NAMALWA (cell line): ENCODE measurements at regions not wholly inside any gene's neighbourhood (a gene's known extent, or its start where the extent isn't known, plus 50 kb on each side); places are given as distances from the start of the nearest gene placed in this dataset.

Experiments used
- DNase-seq: peaks from one replicate; pipeline ENCODE4 v3.0.0-alpha.2; 2015; ENCODE audit warnings: low spot score

DNA sequence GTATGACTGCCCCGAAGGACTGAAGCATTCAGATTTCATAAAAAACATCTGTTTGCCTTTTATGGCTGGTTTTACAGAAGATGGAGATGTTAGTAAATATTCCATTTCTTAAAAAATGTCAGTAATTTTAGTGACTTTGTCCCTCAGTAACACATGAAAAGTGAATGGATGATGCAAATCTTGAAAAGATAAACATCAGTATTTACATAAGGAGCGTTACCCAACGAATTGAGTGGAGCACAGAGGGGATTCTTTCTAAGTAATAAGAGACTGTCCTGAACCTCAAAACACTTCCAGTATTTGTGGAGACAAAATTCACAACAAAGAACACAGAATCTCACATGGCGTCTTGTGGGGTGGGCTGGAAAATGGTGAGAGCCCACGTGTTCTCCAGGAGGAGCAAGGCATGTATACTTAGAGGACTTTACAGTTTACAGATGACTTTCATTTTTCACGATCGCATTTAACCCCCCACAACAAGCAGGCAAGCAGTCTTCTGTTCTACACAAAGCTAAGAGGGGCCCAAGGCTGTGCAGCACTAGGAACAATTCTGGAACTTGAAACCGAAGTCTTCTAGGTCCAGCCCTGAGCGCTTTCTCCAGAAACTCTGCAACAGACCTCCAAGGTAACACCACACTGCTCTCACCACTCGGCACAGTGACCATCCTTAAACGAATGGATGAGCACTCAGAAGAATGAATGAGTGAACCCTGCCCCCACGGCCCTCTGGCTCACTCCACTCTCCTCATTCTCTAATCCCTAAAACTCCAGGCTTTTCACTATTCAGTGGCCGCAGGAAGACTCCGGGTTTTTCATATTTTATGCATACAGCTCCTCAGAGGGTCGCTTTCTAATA lies 709.8 kb downstream of the UQCRFS1 start:
- DNase-seq = no peak

DNA sequence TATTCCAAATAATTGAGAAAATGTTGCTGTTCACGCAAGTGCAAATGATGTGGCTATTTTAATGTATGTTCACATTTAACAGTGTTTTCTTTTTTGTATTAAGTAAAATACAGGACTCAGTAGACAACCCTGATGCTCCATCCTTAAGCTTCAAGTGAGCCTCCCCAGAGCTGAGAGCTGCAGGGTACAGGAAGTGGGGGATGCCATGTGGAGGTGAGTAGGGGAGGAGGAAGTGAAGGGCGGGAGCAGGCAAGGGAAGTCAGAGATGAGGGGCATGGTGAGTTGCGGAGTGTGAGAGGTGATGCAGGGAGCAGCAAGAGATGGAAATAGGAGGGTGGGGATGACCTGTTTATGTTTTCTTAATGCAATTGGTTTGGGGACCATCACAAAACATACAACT lies 711.0 kb downstream of the UQCRFS1 start:
- no peak for DNase-seq

DNA sequence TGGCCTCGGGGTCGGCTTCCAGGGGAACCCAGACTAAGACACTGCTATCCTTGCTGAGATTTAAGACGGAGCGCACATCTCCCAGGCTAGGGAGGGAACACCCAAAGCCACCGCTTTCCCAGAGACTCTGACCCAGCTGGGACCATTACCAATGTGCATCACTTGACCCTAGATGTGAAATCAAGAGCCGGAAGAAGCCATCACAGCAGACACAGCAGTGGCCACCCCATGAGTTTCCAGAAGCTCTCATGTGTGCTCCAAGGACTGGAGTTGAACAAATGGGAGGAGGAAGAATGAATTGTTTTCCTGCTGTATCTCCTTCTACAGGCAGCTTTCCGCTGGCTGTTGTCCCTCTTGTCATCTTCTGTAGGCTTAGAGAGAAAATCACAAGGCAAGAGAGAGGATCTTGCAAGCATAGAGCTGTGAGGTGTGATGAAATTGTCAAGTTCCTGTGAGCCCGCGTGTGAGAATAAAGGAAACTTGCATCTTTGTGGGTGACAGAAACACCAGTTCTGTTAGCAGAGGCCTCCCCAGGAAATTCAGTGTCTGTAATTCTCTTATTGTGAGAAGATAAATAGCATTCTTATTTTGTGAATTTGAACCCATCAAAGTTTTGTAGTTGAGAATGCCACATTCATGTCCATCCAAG lies 711.8 kb downstream of the UQCRFS1 start:
- DNase-seq = no peak

DNA sequence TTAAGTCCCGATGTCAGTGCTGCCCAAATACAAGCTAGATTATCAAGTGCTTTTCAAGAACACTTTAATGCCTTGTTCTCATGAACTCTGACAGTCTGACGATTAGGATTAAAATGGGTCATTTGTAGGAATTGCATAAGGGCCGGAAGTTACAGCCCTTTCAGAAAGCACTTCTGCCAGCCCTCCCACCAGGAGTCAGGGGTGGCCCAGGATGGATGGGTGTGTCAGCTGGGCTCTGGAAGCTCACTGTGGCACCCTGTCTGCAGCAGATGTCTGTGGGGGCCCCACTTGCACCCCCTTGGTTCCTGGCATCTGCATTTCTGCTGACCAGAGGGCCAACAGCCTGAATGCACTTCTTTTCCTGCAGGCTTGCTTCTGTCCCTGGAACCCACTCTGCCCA lies 712.7 kb downstream of the UQCRFS1 start:
- DNase-seq = no peak

DNA sequence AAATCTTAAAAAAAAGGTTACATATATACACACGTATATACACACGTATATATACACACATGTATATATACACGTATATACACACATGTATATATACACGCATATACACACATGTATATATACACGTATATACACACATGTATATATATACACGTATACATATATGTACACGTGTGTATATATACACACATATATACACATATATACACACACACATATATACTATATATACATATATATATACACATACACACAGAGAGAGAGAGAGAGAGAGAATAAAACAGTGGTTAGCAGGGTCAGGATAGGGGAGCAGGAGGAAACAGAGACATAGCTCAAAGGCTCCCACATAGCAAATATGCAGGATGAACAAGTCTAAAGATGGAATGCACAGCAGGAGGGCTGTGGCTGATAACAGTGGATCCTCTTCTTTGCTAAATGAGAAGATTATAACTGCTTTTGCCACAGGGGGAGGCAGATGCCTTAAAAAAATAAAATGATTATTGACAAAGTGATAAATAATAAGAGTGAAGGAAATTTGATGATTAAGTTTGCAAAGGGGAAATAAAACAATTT lies 714.5 kb downstream of the UQCRFS1 start:
- no peak for DNase-seq

DNA sequence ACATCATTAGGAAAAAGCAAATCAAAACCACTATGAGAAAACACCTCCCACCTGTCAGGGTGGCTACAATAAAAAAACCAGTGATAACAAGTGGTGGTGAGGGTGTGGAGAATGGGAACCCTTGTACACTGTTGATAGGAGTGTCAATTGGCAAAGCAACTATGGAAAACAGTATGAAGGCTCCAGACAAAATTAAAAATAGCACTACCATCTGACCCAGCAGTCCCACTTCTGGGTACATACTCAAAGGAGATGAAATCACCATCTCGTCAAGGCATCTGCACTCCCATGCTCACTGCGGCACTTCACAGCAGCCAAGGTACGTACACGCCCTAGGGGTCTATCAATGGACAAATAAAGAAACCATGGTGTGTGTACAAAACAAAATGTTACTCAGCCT lies 715.1 kb downstream of the UQCRFS1 start:
- DNase-seq = no peak

DNA sequence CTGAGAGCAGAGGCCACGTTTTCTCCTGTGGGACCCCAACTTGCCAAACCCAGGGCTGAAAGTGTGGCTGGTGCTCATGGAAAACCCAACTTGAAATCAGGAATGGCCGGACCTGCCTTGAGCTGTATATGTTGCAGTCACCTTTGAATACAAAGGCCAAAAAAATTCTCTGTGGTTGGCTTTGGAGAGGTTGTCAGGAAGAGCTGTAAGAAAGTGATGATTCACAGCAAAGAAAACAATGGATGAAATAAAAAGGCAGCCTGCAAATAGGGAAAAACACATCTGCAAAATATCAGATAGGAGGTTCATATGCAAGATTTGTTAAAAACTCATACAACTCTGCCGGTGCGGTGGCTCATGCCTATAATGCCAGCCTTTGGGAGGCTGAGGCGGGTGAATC lies 715.8 kb downstream of the UQCRFS1 start:
- DNase-seq = no peak

DNA sequence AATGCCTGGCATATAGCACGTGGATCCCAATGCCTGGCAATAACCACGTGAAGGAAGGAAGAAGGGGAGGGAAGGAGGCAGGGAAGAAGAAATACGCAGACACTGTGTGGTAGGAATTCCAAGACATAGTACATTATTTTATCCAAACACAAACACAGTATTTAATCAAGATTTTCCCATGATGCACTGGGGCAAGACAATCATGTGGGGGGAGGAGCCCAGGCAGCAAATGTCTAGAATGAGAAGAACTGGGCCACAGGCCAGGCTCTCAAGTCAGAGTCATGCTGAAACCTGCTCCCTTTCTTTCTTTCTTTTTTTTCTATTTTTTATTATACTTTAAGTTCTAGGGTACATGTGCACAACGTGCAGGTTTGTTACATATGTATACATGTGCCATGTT lies 717.9 kb downstream of the UQCRFS1 start:
- no peak for DNase-seq

DNA sequence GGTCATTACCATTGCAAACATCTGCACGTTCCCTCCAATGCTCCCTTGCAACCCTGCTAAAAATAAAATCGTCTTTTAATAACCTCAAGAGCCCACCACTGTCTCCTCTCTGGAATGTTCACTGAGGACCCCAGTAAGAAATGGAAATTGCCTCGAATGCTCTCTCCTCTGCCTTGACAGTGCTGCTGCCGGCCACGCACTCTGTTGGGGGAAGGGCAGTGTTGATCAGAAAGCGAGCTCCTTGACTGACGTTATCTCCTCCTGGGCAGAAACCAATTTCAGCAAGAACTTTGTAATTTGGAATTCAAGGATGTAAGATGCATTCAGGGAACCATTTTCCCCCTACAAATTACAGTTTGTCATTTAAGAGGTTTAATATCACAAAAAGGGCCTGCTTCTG lies 718.5 kb downstream of the UQCRFS1 start:
- DNase-seq = no peak

DNA sequence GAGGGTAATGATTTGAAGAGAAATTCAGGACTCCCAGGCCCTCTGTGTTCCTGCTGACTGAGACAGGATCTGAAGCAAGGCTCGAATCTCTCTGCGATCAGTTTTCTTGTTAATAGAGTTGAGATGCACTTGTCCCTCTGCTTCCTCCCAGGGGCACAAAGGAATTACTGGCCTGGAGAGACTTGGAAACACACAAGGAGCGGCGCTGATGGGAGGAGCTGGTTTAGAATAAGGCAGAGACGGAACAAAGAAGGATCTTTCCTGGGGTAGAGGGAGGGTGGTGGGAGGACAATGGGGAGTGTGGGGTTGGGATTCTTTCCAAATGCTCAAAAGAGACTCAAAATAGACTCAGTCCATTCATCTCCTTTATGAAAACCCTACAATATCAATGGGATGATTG lies 719.1 kb downstream of the UQCRFS1 start:
- no peak for DNase-seq

DNA sequence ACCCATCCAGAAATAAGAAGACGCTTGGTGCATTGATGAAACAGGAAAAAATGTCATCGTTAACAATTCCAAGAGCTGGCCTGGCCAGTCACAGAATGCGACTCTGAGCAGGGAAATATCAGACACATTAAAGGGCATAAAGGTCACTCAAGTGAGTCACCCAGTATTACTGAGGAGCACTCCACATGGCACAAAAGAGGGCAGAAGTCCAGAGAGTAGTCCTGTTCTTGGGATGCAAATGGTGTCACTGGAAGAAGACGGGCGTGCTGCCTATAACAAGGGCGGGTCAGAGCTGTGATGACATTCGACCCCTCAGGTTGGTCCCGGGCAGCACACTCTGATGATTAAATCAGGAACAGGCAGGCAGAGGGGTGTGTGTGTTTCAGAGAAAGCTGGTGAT lies 720.3 kb downstream of the UQCRFS1 start:
- no peak for DNase-seq

DNA sequence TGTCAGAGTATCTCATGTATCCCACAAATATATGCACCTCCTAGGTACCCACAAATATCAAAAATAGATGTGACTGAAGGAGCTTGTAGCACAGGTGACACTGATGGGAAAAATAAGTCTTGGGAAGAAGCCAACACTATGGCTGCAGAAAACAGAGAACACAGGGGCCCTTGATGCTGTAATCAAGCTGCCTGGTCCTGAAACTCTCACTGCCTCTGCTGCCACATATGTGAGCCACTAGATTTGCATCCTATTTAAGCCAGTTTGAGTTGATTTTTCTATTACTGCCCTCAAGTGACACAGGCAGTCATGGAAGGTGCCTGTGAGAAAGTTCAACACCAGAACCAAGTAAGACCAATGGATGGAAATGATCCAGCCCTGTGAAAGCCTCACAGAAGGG lies 720.8 kb downstream of the UQCRFS1 start:
- no peak for DNase-seq

DNA sequence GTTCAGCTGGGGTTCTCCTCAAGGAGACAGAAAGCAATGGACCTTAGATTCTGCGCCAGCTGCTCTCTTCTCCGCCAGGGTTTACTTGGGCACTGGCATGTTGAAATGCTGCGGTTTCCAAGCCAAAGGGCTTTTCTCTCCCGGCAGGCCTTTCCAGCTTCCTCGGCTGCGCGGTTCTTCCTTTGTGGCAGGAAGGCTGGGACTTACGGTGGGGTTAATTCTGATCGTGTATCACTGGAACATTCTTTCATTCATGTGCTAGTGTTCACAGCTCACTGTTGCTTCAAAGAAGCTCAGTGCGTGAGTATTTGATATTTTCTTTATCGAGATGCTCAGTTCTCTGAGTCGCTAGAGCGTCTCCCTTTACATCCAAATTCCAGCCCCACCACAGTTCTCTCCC lies 723.2 kb downstream of the UQCRFS1 start:
- no peak for DNase-seq

DNA sequence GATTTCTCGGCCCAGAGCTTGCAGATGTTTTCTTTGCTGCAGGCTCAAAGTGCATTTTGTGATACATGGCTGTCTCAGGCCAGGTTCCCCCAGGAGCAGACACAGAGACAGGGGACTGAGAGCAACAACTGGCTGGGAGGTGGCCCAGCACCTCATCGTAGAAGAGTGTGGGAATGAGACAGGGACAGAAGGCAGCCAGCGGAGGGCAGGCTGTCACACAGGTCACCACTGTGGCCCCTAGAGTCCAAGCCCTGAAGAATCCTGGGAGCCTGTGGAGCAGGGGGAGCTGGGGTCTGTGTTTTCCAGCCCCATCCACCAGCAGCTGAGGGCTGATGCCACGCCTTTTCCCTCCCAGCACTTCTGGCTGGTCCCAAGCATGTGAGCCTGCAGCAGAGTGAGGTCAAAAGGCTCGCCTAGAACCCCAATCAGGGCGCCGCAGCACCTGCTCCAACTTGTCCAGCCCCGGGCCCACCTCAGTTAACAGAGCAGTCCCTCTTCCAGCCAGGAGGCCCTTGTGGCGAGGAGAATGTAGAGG lies 723.8 kb downstream of the UQCRFS1 start:
- no peak for DNase-seq

DNA sequence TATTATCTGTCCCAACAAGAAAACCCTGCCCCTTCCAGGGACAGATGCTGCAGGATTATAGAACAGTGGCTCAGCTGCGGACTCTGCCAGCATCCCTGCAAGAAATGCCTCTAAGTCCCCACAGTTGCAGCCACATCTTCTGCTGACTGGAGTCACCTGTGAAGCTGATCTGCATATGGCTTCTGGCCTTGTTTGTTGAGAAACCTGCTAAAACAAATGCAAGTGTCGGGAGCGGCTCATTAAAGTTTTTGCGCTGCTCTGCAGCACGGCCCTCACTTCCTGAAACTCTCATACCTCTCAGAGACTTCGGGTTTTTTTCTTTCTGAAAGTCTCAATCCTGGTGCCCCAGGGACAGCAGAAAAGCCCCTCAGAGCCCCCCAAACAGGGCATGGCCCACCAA lies 725.0 kb downstream of the UQCRFS1 start:
- peak; percentile 60 for DNase-seq

DNA sequence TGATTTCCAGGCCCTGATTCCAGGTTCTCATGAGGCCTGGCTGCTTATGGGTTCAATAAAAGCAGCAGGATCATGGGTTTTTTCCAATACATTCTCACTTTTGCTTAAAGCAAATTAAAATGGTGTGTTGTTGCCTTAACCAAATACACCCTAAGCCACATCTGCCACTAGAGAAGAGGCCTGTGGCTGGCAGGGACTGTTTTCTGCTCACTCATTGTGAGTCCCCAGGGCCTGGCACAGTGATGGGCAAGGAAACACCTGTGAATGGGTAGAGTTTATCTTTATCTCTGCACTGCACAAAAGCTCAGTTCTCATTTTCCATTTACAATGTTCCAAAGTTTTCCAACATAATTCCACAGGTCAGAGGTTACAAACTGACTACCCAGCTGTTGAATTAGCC lies 726.0 kb downstream of the UQCRFS1 start:
- DNase-seq = peak; percentile 59

DNA sequence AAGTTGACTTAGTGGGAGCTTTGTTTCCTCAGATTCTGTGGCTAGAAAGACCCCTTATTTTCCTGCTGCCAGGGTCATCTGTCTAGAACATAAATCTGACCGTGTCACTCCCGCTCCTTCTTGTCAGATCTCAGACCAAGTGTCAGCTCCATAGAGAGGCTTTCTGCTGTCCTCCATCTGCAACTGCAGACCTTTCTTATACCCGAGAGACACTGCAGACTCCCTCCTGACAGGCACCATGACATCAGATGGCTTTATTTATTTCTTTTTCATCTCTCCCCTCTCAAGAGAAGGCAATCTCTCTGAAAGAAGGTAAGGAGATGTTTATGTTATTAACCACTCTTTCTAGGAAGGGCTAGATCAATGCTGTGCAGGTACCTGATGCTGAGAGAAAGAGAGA lies 726.5 kb downstream of the UQCRFS1 start:
- no peak for DNase-seq

DNA sequence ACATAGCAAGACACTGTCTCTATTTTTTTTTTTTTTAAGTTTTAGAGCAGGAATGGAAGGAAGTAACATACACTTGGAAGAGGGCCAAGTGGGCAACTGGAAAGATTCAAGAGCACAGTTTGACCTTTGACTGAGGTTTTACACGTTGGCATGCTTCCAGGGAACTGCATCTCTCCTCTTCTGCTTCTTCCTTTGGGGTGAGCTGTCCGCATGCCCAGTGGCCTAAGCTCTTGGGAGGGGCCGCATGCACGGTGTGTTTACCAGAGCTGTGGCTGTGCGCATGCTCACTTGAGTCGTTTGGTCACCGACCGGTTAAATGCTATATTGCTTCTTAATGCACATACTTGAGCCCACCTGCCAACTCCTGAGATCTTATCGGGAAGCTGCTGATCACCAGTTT lies 727.7 kb downstream of the UQCRFS1 start:
- DNase-seq = no peak

DNA sequence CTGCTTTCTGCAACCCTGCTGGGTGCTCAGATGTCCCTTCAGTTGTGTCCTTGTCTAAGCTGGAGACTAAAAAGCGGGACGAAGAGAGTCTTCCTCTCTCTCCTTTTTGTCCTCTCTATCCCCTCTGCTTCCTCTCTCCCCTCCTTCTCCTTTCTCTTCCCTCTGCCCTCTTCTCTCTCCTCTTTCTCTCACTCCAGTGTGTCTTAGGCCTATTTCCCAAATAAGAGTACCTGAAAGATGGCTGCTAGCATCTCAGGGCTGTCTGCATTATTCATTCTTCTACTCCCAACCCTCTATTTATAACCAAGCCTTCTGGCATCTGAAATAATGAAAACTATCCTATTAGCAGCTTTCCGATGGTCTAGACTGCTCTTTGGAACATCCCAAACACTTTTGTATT lies 729.8 kb downstream of the UQCRFS1 start:
- DNase-seq = no peak

DNA sequence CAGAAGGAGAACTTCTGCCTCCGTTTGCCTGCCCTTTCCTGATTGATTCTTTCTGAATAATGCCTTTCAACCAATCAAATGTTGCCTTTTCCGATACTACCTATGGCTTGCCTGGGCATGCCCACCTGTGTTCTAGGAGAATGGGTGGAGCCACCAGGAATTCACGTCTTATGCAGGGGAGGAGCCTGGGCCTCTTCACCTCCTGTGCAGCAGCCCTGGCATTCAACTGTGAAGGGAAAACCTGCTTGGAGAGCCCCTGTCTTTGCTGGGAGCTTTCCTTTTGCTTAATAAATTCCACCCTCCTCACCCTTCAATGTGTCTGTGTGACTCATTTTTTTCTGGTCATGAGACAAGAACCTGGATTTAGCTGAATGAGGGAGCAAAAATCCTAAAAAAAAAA lies 730.7 kb downstream of the UQCRFS1 start:
- DNase-seq = no peak

DNA sequence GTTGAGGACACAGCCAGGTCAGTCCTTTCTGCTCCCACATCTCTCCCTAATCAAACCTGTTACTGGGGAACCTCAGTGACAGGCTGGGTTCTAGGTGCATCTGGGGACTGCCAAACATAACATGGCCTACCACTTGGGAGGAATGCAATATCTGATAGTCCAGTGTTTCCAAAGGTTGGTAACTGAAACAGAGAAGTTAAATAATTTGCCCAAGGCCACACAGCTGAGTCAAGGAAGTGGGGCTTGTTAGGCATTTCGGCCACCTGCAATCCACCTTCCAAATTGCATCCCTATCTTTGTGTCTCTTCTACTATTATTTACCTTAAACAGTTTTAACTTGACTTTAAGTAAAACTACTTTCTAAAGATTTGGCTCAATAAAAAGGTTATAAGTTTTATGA lies 731.3 kb downstream of the UQCRFS1 start:
- DNase-seq = no peak

DNA sequence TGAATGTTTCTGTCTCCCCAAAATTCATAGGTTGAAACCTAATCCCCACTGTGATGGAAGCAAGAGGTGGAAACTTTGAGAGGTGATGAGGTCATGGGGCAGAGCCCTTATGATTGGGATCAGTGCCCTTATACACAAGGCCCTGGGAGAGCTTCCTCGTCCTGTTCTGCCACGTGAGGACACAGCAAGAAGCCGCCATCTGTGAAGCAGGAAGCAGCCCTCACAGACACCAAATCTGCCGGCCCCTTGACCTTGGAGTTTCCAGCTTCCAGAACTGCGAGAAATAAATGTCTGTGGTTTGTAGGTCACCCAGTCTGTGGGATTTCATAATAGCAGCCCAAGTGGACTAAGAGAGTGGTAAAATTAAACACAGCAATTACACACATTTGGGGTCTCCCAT lies 737.4 kb downstream of the UQCRFS1 start:
- DNase-seq = no peak

DNA sequence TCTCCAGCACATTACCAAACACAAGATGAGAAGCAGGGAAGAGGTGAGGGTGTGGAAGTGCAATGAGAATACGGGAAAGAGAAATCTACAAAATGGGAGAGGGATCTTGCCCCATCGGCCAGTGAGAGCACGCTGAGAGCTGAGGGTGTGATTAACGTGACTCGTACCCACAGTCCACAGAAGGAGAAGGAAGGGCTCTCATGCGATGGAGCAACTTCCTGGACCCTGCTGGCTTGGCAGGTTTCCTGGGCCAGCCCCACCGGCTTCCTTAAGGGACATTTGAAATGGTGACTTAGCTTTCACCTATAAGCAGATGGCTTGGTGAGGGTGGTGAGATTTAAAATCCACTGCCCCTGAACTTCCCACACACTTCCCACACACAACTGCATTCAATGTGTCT lies 740.1 kb downstream of the UQCRFS1 start:
- DNase-seq = no peak
